ENCODE measurements at regions not wholly inside any gene's neighbourhood (a gene's known extent, or its start where the extent isn't known, plus 50 kb on each side); places are given as distances from the start of the nearest gene placed in this dataset.

GRCh38 chr1:29504709-29505410, 268.5 kb downstream of the PTPRU start:
- ChIA-PET CTCF (no interaction called here), POLR2A (no interaction called here)
- no peak overlapping the region for H3K27ac ChIP-seq
- no peak for FAIRE-seq
- no peak for ATAC-seq
- H3K4me3 ChIP-seq: no peak overlapping the region
- WGBS (ENCODE audit: missing lambda C conversion rate): 57% methylated on average over 8 of the region's 8 CpGs
- no peaks in the 10 kb centered on the region for H3K4me1 ChIP-seq
- H3K9me3 ChIP-seq: no peaks in the 10 kb centered on the region
- DNase-seq (ENCODE audit: low read depth in 1 of 2, low spot score in 1 of 2): no peak
- TF ChIP-seq NPAS2 (CRISPR knock-in tag; IDR thresholded peaks at IDR 0.05; ENCODE audit: borderline replicate concordance): no peak
- TF ChIP-seq HMGXB4 (CRISPR knock-in tag; IDR thresholded peaks at IDR 0.05; ENCODE audit: borderline replicate concordance): no peak
- TF ChIP-seq FOXS1 (CRISPR knock-in tag; IDR thresholded peaks at IDR 0.05): no peak
- no peak for TF ChIP-seq HEYL (CRISPR knock-in tag; IDR thresholded peaks at IDR 0.05)
- TF ChIP-seq NR3C1 (IDR thresholded peaks at IDR 0.05): no peak
- no peak for TF ChIP-seq MYC (IDR thresholded peaks at IDR 0.05; ENCODE audit: borderline replicate concordance, low read length)
- TF ChIP-seq RARB (CRISPR knock-in tag; IDR thresholded peaks at IDR 0.05): no peak
- no peak for TF ChIP-seq PHF8 (IDR thresholded peaks at IDR 0.05; ENCODE audit: borderline replicate concordance, low read depth)
- no peak for TF ChIP-seq KDM5A (IDR thresholded peaks at IDR 0.05)
- TF ChIP-seq RNF2 (IDR thresholded peaks at IDR 0.05; ENCODE audit: borderline replicate concordance, low read depth): no peak
- no peak for TF ChIP-seq PBX3 (IDR thresholded peaks at IDR 0.05)
- TF ChIP-seq FOSL2 (IDR thresholded peaks at IDR 0.05): no peak
- no peak for TF ChIP-seq FOSL2 (CRISPR knock-in tag; IDR thresholded peaks at IDR 0.05)
- no peak for TF ChIP-seq HOXA7 (CRISPR knock-in tag; IDR thresholded peaks at IDR 0.05)
- TF ChIP-seq JUNB (IDR thresholded peaks at IDR 0.05): no peak
- TF ChIP-seq RCOR1 (IDR thresholded peaks at IDR 0.05; ENCODE audit: low read depth, low read length): no peak
- no peak for TF ChIP-seq HDAC2 (IDR thresholded peaks at IDR 0.05)
- TF ChIP-seq CEBPB (IDR thresholded peaks at IDR 0.05): no peak
- no peak for TF ChIP-seq CBX2 (IDR thresholded peaks at IDR 0.05; ENCODE audit: borderline replicate concordance, low read depth)
- H3K4me2 ChIP-seq: no peak overlapping the region

GRCh38 chr1:29504196-29504595, 267.9 kb downstream of the PTPRU start:
- WGBS (ENCODE audit: missing lambda C conversion rate): 20% methylated on average over 4 of the region's 4 CpGs
- TF ChIP-seq MAX (IDR thresholded peaks at IDR 0.05): no peak
- no peak for TF ChIP-seq POLR2AphosphoS2 (conservative IDR thresholded peaks at IDR 0.05; ENCODE audit: low read length)
- TF ChIP-seq CBX8 (IDR thresholded peaks at IDR 0.05): no peak
- no peak for TF ChIP-seq SREBF2 (IDR thresholded peaks at IDR 0.05)
- TF ChIP-seq ZSCAN20 (CRISPR knock-in tag; IDR thresholded peaks at IDR 0.05): no peak
- no peak for ATAC-seq
- POLR2A ChIA-PET: no interaction called here
- H3K27ac ChIP-seq: no peak overlapping the region
- FAIRE-seq: no peak
- CTCF ChIA-PET: interaction anchor here (0.7 kb wide), 1 partner anchor 14 kb away, joined by 3 read pairs; no protein-coding TSS in a partner anchor
- no peaks in the 10 kb centered on the region for H3K4me1 ChIP-seq
- no peak overlapping the region for H3K4me2 ChIP-seq
- no peak for DNase-seq (ENCODE audit: low read depth in 1 of 2, low spot score in 1 of 2)
- H3K9me3 ChIP-seq: no peaks in the 10 kb centered on the region
- no peak overlapping the region for H3K4me3 ChIP-seq
